ENCODE measurements at regions not wholly inside any gene's neighbourhood (a gene's known extent, or its start where the extent isn't known, plus 50 kb on each side); places are given as distances from the start of the nearest gene placed in this dataset.
"Not testable (repeated sequence)": the region's sequence is repeated elsewhere in the genome, so short reads cannot be mapped to it uniquely, and the experiment has no call there.

GRCh38 chr4:33130662-33131061 lies 2410.5 kb downstream of the PCDH7 start:
- peaks cover 14 to 16% of the 10 kb centered on the region in 2 donors for H3K9me3 Mint-ChIP-seq
- H3K36me3 Mint-ChIP-seq; DNase-seq (ENCODE audit: low spot score in 2 of 2); ATAC-seq; H3K27ac Mint-ChIP-seq: not testable (repeated sequence)

- H3K36me3 Mint-ChIP-seq, result peaks cover 5 to 11% of the 10 kb centered on the region in 2 donors
- no peak for DNase-seq (ENCODE audit: low spot score in 2 of 2)
- no peak for ATAC-seq
- H3K9me3 Mint-ChIP-seq, result peaks cover 11 to 12% of the 10 kb centered on the region in 2 donors
- no peak overlapping the region for H3K27ac Mint-ChIP-seq
These were observed 2413.6 kb downstream of the PCDH7 start for GRCh38 chr4:33133723-33134122.

GRCh38 chr4:33134366-33134765 lies 2414.2 kb downstream of the PCDH7 start:
- no peak for ATAC-seq
- DNase-seq (ENCODE audit: low spot score in 2 of 2), result no peak
- Mint-ChIP-seq H3K36me3 (peaks cover 5 to 11% of the 10 kb centered on the region in 2 donors), H3K9me3 (peaks cover 12 to 15% of the 10 kb centered on the region in 2 donors), H3K27ac (no peak overlapping the region)

GRCh38 chr4:33149658-33150524 lies 2429.7 kb downstream of the PCDH7 start:
- no peak for DNase-seq (ENCODE audit: low spot score in 2 of 2)
- ATAC-seq, result no peak
- H3K36me3 Mint-ChIP-seq, result no peaks in the 10 kb centered on the region

GRCh38 chr4:33150525-33150910 lies 2430.3 kb downstream of the PCDH7 start:
- DNase-seq (ENCODE audit: low spot score in 2 of 2) (no peak), ATAC-seq (no peak)
- H3K27ac Mint-ChIP-seq, result no peak overlapping the region
- no peaks in the 10 kb centered on the region for H3K36me3 Mint-ChIP-seq
- H3K9me3 Mint-ChIP-seq, result peaks cover 12 to 24% of the 10 kb centered on the region in 2 donors

More at GRCh38 chr4:33149658-33150524, 2429.7 kb downstream of the PCDH7 start:
- H3K9me3 Mint-ChIP-seq, result peaks cover 12 to 23% of the 10 kb centered on the region in 2 donors
- no peak overlapping the region for H3K27ac Mint-ChIP-seq

GRCh38 chr4:33160126-33160525 lies 2440.0 kb downstream of the PCDH7 start:
- ATAC-seq (no peak), DNase-seq (ENCODE audit: low spot score in 2 of 2) (no peak)
- no peaks in the 10 kb centered on the region for H3K36me3 Mint-ChIP-seq
- H3K9me3 Mint-ChIP-seq, result peaks cover 27 to 35% of the 10 kb centered on the region in 2 donors
- no peak overlapping the region for H3K27ac Mint-ChIP-seq

- H3K27ac Mint-ChIP-seq, result no peak overlapping the region
- no peaks in the 10 kb centered on the region for H3K36me3 Mint-ChIP-seq
- no peak for ATAC-seq
These were observed 2441.0 kb downstream of the PCDH7 start for GRCh38 chr4:33161202-33161601.

GRCh38 chr4:33162122-33162521 lies 2442.0 kb downstream of the PCDH7 start:
- no peak for ATAC-seq
- Mint-ChIP-seq H3K36me3 (no peaks in the 10 kb centered on the region), H3K9me3 (peaks cover 28 to 38% of the 10 kb centered on the region in 2 donors), H3K27ac (no peak overlapping the region)
- no peak for DNase-seq (ENCODE audit: low spot score in 2 of 2)

More at GRCh38 chr4:33161202-33161601, 2441.0 kb downstream of the PCDH7 start:
- DNase-seq (ENCODE audit: low spot score in 2 of 2), result no peak
- peaks cover 32 to 41% of the 10 kb centered on the region in 2 donors for H3K9me3 Mint-ChIP-seq

GRCh38 chr4:33171873-33172525 lies 2451.8 kb downstream of the PCDH7 start:
- H3K27ac Mint-ChIP-seq, result no peak overlapping the region
- no peaks in the 10 kb centered on the region for H3K36me3 Mint-ChIP-seq
- DNase-seq (ENCODE audit: low spot score in 2 of 2), result no peak
- peaks cover 6 to 10% of the 10 kb centered on the region in 2 donors for H3K9me3 Mint-ChIP-seq
- ATAC-seq, result no peak

GRCh38 chr4:33176566-33176965 lies 2456.4 kb downstream of the PCDH7 start:
- H3K9me3 Mint-ChIP-seq, result peaks cover 15% of the 10 kb centered on the region in 2 donors
- H3K27ac Mint-ChIP-seq, result no peak overlapping the region
- ATAC-seq, result no peak

GRCh38 chr4:33184657-33185290 lies 2464.6 kb downstream of the PCDH7 start:
- peaks cover 18 to 28% of the 10 kb centered on the region in 2 donors for H3K9me3 Mint-ChIP-seq
- peaks cover 0 to 4% of the 10 kb centered on the region in 2 donors for H3K36me3 Mint-ChIP-seq
- H3K27ac Mint-ChIP-seq, result no peak overlapping the region
- DNase-seq (ENCODE audit: low spot score in 2 of 2) (no peak), ATAC-seq (no peak)

More at GRCh38 chr4:33176566-33176965, 2456.4 kb downstream of the PCDH7 start:
- DNase-seq (ENCODE audit: low spot score in 2 of 2), result no peak
- H3K36me3 Mint-ChIP-seq, result no peaks in the 10 kb centered on the region

GRCh38 chr4:33187035-33187434 lies 2466.9 kb downstream of the PCDH7 start:
- DNase-seq (ENCODE audit: low spot score in 2 of 2) (no peak), ATAC-seq (no peak)
- Mint-ChIP-seq H3K36me3 (peaks cover 0 to 4% of the 10 kb centered on the region in 2 donors), H3K9me3 (peaks cover 4 to 13% of the 10 kb centered on the region in 2 donors), H3K27ac (no peak overlapping the region)

GRCh38 chr4:33188733-33189132 lies 2468.6 kb downstream of the PCDH7 start:
- DNase-seq (ENCODE audit: low spot score in 2 of 2) (no peak), ATAC-seq (no peak)
- Mint-ChIP-seq H3K9me3 (peaks cover 10 to 16% of the 10 kb centered on the region in 2 donors), H3K27ac (no peak overlapping the region), H3K36me3 (peaks cover 0 to 4% of the 10 kb centered on the region in 2 donors)

GRCh38 chr4:33189169-33189568 lies 2469.0 kb downstream of the PCDH7 start:
- H3K36me3 Mint-ChIP-seq, result peaks cover 0 to 4% of the 10 kb centered on the region in 2 donors
- DNase-seq (ENCODE audit: low spot score in 2 of 2), result no peak
- no peak overlapping the region for H3K27ac Mint-ChIP-seq
- no peak for ATAC-seq
- peaks cover 11 to 13% of the 10 kb centered on the region in 2 donors for H3K9me3 Mint-ChIP-seq

GRCh38 chr4:33193109-33193508 lies 2472.9 kb downstream of the PCDH7 start:
- H3K27ac Mint-ChIP-seq, result no peak overlapping the region
- no peak for DNase-seq (ENCODE audit: low spot score in 2 of 2)
- H3K9me3 Mint-ChIP-seq, result peaks cover 9 to 15% of the 10 kb centered on the region in 2 donors
- no peaks in the 10 kb centered on the region for H3K36me3 Mint-ChIP-seq
- no peak for ATAC-seq

GRCh38 chr4:33200377-33200776 lies 2480.2 kb downstream of the PCDH7 start:
- DNase-seq (ENCODE audit: low spot score in 2 of 2) (no peak), ATAC-seq (no peak)
- no peak overlapping the region for H3K27ac Mint-ChIP-seq
- H3K36me3 Mint-ChIP-seq, result peaks cover 0 to 7% of the 10 kb centered on the region in 2 donors
- peaks cover 23 to 26% of the 10 kb centered on the region in 2 donors for H3K9me3 Mint-ChIP-seq

- DNase-seq (ENCODE audit: low spot score in 2 of 2) (no peak), ATAC-seq (no peak)
These were observed 2498.1 kb downstream of the PCDH7 start for GRCh38 chr4:33218238-33218637.

More at GRCh38 chr4:33218238-33218637, 2498.1 kb downstream of the PCDH7 start:
- Mint-ChIP-seq H3K27ac (no peak overlapping the region), H3K9me3 (peaks cover 10 to 11% of the 10 kb centered on the region in 2 donors), H3K36me3 (no peaks in the 10 kb centered on the region)

Measured in activated naive CD4-positive, alpha-beta T cell treated with anti-CD3 and anti-CD28 coated beads, Interleukin-2, amount 50 U/mL, for 72 hours (primary cell).